ENCODE measurements at regions not wholly inside any gene's neighbourhood (a gene's known extent, or its start where the extent isn't known, plus 50 kb on each side); places are given as distances from the start of the nearest gene placed in this dataset.

- H3K4me1 ChIP-seq (ENCODE audit: control insufficient read depth, low read depth, low read length): no peaks in the 10 kb centered on the region
- no peak overlapping the region for H3K4me3 ChIP-seq (ENCODE audit: low read length)
- no peak overlapping the region for H4K5ac ChIP-seq (ENCODE audit: low read length)
- H3K79me1 ChIP-seq (ENCODE audit: low read length): no peaks in the 10 kb centered on the region
- WGBS (ENCODE audit: extremely low coverage, insufficient coverage, low lambda C conversion rate): no CpG with 5 or more reads among the region's 4 CpGs
- no peak overlapping the region for H3K9ac ChIP-seq (ENCODE audit: low read length)
- H3K27me3 ChIP-seq (ENCODE audit: insufficient read depth, low read length, poor library complexity): no peaks in the 10 kb centered on the region
- H3K36me3 ChIP-seq (ENCODE audit: control insufficient read depth, insufficient read depth, low read length): no peaks in the 10 kb centered on the region
- no peaks in the 10 kb centered on the region for H3K79me2 ChIP-seq (ENCODE audit: control insufficient read depth, insufficient read depth, low read length)
- no peak overlapping the region for H2BK15ac ChIP-seq (replicated peaks; ENCODE audit: low read depth)
- H3K18ac ChIP-seq (ENCODE audit: low read length): no peak overlapping the region
- no peak overlapping the region for H2BK120ac ChIP-seq (ENCODE audit: low read depth, low read length)
- H3K56ac ChIP-seq (ENCODE audit: low read length): no peak overlapping the region
- H3K23ac ChIP-seq (ENCODE audit: low read length): no peak overlapping the region
- no peak overlapping the region for H4K8ac ChIP-seq (ENCODE audit: low read depth, low read length)
- H3K27ac ChIP-seq (ENCODE audit: low read depth, low read length): no peak overlapping the region
- no peak overlapping the region for H2AK5ac ChIP-seq (ENCODE audit: low read length)
- H3K4me2 ChIP-seq (ENCODE audit: low read length): no peak overlapping the region
- no peak overlapping the region for H2BK5ac ChIP-seq (ENCODE audit: low read length)
- DNase-seq: no peak
- no peak overlapping the region for H3K4ac ChIP-seq (ENCODE audit: low read depth, low read length)
These were observed 1108.5 kb downstream of the SLC16A7 start for GRCh38 chr12:60704171-60704914.

DNA sequence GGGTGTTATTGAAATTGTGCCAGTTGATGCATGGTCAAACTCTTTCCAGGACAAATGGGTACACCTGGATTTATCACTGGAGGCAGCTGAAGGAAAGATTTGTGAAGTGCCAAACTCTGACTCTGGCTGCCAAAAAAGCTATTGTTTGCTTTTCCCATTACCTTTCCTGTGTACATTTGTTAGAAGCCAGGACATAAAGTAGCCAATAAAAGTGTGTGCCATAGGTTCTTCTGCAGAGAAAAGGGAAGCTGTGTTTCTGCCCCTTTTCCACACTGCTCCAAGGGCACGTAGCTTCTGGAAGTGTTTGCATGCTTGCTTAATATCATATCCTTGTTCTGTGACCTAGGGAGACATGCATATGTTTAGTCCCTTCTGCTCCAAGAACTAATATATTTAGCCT is 1114.4 kb downstream of the SLC16A7 start:
- no peak overlapping the region for H3K18ac ChIP-seq (ENCODE audit: low read length)
- WGBS (ENCODE audit: extremely low coverage, insufficient coverage, low lambda C conversion rate): no CpG with 5 or more reads among the region's 1 CpG
- no peak overlapping the region for H3K4ac ChIP-seq (ENCODE audit: low read depth, low read length)
- no peak overlapping the region for H2BK5ac ChIP-seq (ENCODE audit: low read length)
- H3K4me1 ChIP-seq (ENCODE audit: control insufficient read depth, low read depth, low read length): no peaks in the 10 kb centered on the region
- H2BK120ac ChIP-seq (ENCODE audit: low read depth, low read length): no peak overlapping the region
- no peak for DNase-seq
- no peaks in the 10 kb centered on the region for H3K36me3 ChIP-seq (ENCODE audit: control insufficient read depth, insufficient read depth, low read length)
- no peak overlapping the region for H3K27ac ChIP-seq (ENCODE audit: low read depth, low read length)
- H4K8ac ChIP-seq (ENCODE audit: low read depth, low read length): no peak overlapping the region
- no peak overlapping the region for H2BK15ac ChIP-seq (replicated peaks; ENCODE audit: low read depth)
- H3K4me3 ChIP-seq (ENCODE audit: low read length): no peak overlapping the region
- no peak overlapping the region for H4K5ac ChIP-seq (ENCODE audit: low read length)
- H3K56ac ChIP-seq (ENCODE audit: low read length): no peak overlapping the region
- H3K79me1 ChIP-seq (ENCODE audit: low read length): no peaks in the 10 kb centered on the region
- H3K23ac ChIP-seq (ENCODE audit: low read length): no peak overlapping the region
- no peak overlapping the region for H3K9ac ChIP-seq (ENCODE audit: low read length)
- no peak overlapping the region for H3K4me2 ChIP-seq (ENCODE audit: low read length)
- no peak overlapping the region for H2AK5ac ChIP-seq (ENCODE audit: low read length)
- no peaks in the 10 kb centered on the region for H3K27me3 ChIP-seq (ENCODE audit: insufficient read depth, low read length, poor library complexity)
- no peaks in the 10 kb centered on the region for H3K79me2 ChIP-seq (ENCODE audit: control insufficient read depth, insufficient read depth, low read length)

DNA sequence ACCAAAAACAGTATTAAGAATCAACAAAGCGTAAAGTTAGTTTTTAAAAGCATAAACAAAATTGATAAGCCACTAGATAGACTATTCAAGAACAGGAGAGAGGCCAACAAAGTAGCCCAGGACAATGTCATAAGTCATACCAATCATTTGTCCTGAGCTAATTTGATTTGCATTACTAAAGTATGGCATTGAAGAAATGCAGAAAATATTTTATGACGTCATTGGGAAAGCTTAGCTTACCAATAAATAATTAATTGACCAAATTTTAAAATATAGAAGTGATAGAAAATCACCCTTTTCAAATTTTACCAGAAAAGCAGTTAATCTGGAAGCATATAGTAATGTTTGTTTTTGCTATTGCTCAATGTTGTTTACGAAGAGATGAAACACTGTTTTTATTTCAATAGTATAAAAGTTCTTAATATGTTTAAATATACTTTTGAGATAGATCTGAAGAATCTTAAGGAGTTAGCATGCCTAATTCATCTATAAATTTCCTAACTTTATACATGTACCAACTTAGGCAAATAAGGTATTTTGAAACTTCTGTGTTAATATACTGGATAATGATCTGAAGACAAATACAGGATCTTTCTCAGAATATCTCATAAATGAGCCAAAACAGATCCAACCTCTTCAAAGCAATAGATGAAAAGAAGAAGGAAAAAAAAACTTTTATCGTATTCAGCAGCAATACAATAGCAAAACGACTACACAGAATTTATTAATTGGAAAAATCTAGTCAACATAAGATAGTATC is 1118.5 kb downstream of the SLC16A7 start:
- no peak overlapping the region for H4K8ac ChIP-seq (ENCODE audit: low read depth, low read length)
- no peak overlapping the region for H2BK120ac ChIP-seq (ENCODE audit: low read depth, low read length)
- no peaks in the 10 kb centered on the region for H3K79me1 ChIP-seq (ENCODE audit: low read length)
- no peaks in the 10 kb centered on the region for H3K79me2 ChIP-seq (ENCODE audit: control insufficient read depth, insufficient read depth, low read length)
- H3K23ac ChIP-seq (ENCODE audit: low read length): no peak overlapping the region
- no peak overlapping the region for H3K4me2 ChIP-seq (ENCODE audit: low read length)
- no peak overlapping the region for H3K4ac ChIP-seq (ENCODE audit: low read depth, low read length)
- no peaks in the 10 kb centered on the region for H3K27me3 ChIP-seq (ENCODE audit: insufficient read depth, low read length, poor library complexity)
- H3K56ac ChIP-seq (ENCODE audit: low read length): no peak overlapping the region
- no peak overlapping the region for H4K5ac ChIP-seq (ENCODE audit: low read length)
- no peak overlapping the region for H3K18ac ChIP-seq (ENCODE audit: low read length)
- no peak overlapping the region for H2BK5ac ChIP-seq (ENCODE audit: low read length)
- no peak overlapping the region for H2BK15ac ChIP-seq (replicated peaks; ENCODE audit: low read depth)
- H3K27ac ChIP-seq (ENCODE audit: low read depth, low read length): no peak overlapping the region
- no peaks in the 10 kb centered on the region for H3K36me3 ChIP-seq (ENCODE audit: control insufficient read depth, insufficient read depth, low read length)
- no peak for DNase-seq
- no peak overlapping the region for H2AK5ac ChIP-seq (ENCODE audit: low read length)
- no peak overlapping the region for H3K4me3 ChIP-seq (ENCODE audit: low read length)
- no CpG with 5 or more reads among the region's 5 CpGs for WGBS (ENCODE audit: extremely low coverage, insufficient coverage, low lambda C conversion rate)
- H3K4me1 ChIP-seq (ENCODE audit: control insufficient read depth, low read depth, low read length): no peaks in the 10 kb centered on the region
- no peak overlapping the region for H3K9ac ChIP-seq (ENCODE audit: low read length)

DNA sequence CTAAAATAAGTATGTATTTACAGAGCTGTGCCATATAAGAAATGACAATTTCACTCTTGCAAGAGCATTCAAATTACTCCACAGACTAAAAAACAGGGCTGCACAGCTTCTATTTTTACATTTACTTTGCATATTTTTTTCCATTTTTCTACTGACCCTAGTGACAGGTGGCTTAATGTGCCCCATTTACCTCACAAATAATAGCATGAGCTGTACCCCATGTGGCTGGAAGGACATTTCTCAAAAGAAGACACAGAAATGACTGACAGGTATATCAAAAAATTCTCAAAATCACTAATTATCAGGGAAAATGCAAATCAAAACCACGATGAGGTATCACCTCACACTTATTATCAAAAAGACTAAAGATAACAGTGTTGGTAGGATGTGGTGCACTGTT is 1128.6 kb downstream of the SLC16A7 start:
- Histone ChIP-seq H3K4me3 (ENCODE audit: low read length) (no peak overlapping the region), H3K27me3 (ENCODE audit: insufficient read depth, low read length, poor library complexity) (no peaks in the 10 kb centered on the region), H3K4me1 (ENCODE audit: control insufficient read depth, low read depth, low read length) (no peaks in the 10 kb centered on the region), H4K5ac (ENCODE audit: low read length) (no peak overlapping the region), H3K27ac (ENCODE audit: low read depth, low read length) (no peak overlapping the region), H2BK5ac (ENCODE audit: low read length) (no peak overlapping the region), H3K4ac (ENCODE audit: low read depth, low read length) (no peak overlapping the region), H3K79me2 (ENCODE audit: control insufficient read depth, insufficient read depth, low read length) (no peaks in the 10 kb centered on the region), H2BK15ac (replicated peaks; ENCODE audit: low read depth) (no peak overlapping the region), H3K56ac (ENCODE audit: low read length) (no peak overlapping the region), H3K79me1 (ENCODE audit: low read length) (no peaks in the 10 kb centered on the region), H2AK5ac (ENCODE audit: low read length) (no peak overlapping the region), H2BK120ac (ENCODE audit: low read depth, low read length) (no peak overlapping the region), H3K9ac (ENCODE audit: low read length) (no peak overlapping the region), H3K18ac (ENCODE audit: low read length) (no peak overlapping the region), H4K8ac (ENCODE audit: low read depth, low read length) (no peak overlapping the region), H3K36me3 (ENCODE audit: control insufficient read depth, insufficient read depth, low read length) (no peaks in the 10 kb centered on the region), H3K23ac (ENCODE audit: low read length) (no peak overlapping the region), H3K4me2 (ENCODE audit: low read length) (no peak overlapping the region)
- no peak for DNase-seq
- WGBS (ENCODE audit: extremely low coverage, insufficient coverage, low lambda C conversion rate): no CpG with 5 or more reads among the region's 1 CpG

DNA sequence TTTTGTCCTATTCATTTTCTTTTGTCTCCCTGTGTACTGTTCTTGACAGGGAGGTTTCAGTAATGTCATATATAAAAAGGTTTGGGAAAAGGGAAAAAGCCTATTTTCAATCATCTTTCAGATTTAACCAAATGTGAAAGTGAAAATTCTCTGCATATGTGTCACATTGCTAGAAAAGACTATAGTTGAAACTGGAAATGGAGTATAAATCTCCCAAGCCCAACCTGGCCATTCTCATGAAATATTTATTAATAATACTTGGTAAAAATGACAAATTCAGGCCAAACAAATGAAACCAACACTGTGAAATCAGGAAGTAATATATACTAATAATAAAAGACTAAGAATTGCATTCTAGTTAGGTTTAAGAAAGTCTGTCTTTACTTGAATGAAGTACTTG is 1129.2 kb downstream of the SLC16A7 start:
- H4K5ac ChIP-seq (ENCODE audit: low read length): no peak overlapping the region
- H3K9ac ChIP-seq (ENCODE audit: low read length): no peak overlapping the region
- no peak overlapping the region for H2AK5ac ChIP-seq (ENCODE audit: low read length)
- H2BK15ac ChIP-seq (replicated peaks; ENCODE audit: low read depth): no peak overlapping the region
- H3K79me1 ChIP-seq (ENCODE audit: low read length): no peaks in the 10 kb centered on the region
- no peak overlapping the region for H3K4ac ChIP-seq (ENCODE audit: low read depth, low read length)
- H3K23ac ChIP-seq (ENCODE audit: low read length): no peak overlapping the region
- H2BK5ac ChIP-seq (ENCODE audit: low read length): no peak overlapping the region
- no peak overlapping the region for H4K8ac ChIP-seq (ENCODE audit: low read depth, low read length)
- H3K4me3 ChIP-seq (ENCODE audit: low read length): no peak overlapping the region
- no peak overlapping the region for H3K56ac ChIP-seq (ENCODE audit: low read length)
- no peak overlapping the region for H2BK120ac ChIP-seq (ENCODE audit: low read depth, low read length)
- no peak overlapping the region for H3K4me2 ChIP-seq (ENCODE audit: low read length)
- no peak for DNase-seq
- H3K27me3 ChIP-seq (ENCODE audit: insufficient read depth, low read length, poor library complexity): no peaks in the 10 kb centered on the region
- H3K18ac ChIP-seq (ENCODE audit: low read length): no peak overlapping the region
- H3K27ac ChIP-seq (ENCODE audit: low read depth, low read length): no peak overlapping the region
- H3K79me2 ChIP-seq (ENCODE audit: control insufficient read depth, insufficient read depth, low read length): no peaks in the 10 kb centered on the region
- H3K4me1 ChIP-seq (ENCODE audit: control insufficient read depth, low read depth, low read length): no peaks in the 10 kb centered on the region
- no peaks in the 10 kb centered on the region for H3K36me3 ChIP-seq (ENCODE audit: control insufficient read depth, insufficient read depth, low read length)
